ENCODE measurements at regions not wholly inside any gene's neighbourhood (a gene's known extent, or its start where the extent isn't known, plus 50 kb on each side); places are given as distances from the start of the nearest gene placed in this dataset.
A peak's percentile ranks its signal among the peaks of the same experiment; 100 is the strongest.

DNA sequence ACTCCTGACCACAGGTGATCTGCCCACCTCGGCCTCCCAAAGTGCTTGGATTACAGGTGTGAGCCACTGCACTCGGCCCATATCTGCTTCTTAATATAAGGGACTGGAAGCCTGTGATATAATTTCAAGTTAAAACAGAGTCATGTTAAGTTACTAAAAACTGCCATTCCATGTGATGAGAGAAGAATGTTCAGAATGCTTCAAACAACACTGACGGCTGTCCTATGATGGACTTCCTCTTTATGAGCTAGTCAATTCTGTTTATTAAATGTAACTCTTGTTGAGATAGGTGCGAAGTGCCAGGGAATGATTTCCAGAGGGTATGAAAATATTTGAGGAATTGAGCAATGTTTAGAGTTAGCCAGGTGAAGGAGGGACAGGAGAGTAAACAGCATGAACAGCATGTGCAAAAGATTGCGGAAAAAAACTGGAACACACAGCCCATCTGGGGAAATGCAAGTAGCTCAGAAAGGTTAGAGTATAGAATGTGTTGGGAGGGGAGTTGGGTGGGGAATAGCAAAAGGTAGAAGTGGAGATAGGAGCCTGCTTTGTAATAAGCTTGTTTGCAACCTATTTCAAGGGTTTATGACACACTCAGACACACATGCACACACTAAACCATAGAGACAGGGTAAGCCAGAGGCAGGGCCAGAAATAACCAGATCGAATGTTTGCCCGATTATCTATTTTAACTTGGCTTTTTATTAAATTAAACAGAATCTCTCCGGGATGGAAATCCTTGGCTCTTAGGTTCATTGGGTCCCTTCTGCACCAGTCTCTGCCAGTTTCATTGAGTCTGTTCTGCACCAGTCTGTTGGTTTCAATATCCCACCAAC lies 135.6 kb upstream of the COX10 start:
- Mint-ChIP-seq H3K4me3 (no peak overlapping the region), H3K4me1 (peaks cover 45% of the 10 kb centered on the region), H3K36me3 (ENCODE audit: low read depth) (no peaks in the 10 kb centered on the region), H3K27me3 (no peaks in the 10 kb centered on the region), H3K9me3 (no peaks in the 10 kb centered on the region), H3K27ac (peak overlapping the region; percentile 82)
- ATAC-seq (ENCODE audit: low read depth), result no peak
- TF ChIP-seq, protein P1, sequence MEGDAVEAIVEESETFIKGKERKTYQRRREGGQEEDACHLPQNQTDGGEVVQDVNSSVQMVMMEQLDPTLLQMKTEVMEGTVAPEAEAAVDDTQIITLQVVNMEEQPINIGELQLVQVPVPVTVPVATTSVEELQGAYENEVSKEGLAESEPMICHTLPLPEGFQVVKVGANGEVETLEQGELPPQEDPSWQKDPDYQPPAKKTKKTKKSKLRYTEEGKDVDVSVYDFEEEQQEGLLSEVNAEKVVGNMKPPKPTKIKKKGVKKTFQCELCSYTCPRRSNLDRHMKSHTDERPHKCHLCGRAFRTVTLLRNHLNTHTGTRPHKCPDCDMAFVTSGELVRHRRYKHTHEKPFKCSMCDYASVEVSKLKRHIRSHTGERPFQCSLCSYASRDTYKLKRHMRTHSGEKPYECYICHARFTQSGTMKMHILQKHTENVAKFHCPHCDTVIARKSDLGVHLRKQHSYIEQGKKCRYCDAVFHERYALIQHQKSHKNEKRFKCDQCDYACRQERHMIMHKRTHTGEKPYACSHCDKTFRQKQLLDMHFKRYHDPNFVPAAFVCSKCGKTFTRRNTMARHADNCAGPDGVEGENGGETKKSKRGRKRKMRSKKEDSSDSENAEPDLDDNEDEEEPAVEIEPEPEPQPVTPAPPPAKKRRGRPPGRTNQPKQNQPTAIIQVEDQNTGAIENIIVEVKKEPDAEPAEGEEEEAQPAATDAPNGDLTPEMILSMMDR (IDR thresholded peaks at IDR 0.05), result no peak
- no peak for DNase-seq
- intact Hi-C loops (cut with micrococcal nuclease), result loop anchor here (10.0 kb wide), 1 partner anchor 919 kb away; the partner anchor contains the start of gene ELAC2
- POLR2A ChIA-PET, result interaction anchor here (0.6 to 0.8 kb wide), 3 partner anchors 16 to 1974 kb away, joined by 3 to 4 read pairs (median 3); no protein-coding TSS in a partner anchor
- CTCF ChIA-PET, result no interaction called here

DNA sequence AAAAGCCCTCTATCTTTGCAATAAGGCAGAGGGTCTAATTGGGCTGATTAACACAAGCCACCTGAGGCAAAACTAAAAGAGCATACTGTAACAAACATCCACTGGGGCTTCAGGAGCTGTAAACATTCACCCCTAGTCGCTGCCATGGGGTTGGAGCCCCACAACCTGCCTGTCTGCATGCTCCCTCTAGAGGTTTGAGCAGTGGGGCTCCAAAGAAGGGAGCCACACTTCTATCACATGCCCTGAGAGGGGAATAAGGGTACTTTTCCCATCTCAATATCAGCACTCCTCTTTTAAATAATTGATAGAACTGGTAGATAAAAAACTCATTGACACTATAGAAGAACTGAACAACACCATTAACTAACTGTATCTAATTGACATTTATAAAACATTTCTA lies 130.1 kb upstream of the COX10 start:
- no peak for ATAC-seq (ENCODE audit: low read depth)
- Mint-ChIP-seq H3K4me3 (no peak overlapping the region), H3K9me3 (peaks cover 4% of the 10 kb centered on the region), H3K4me1 (peaks cover 12% of the 10 kb centered on the region), H3K27ac (no peak overlapping the region), H3K27me3 (no peaks in the 10 kb centered on the region), H3K36me3 (ENCODE audit: low read depth) (no peaks in the 10 kb centered on the region)
- ChIA-PET POLR2A (no interaction called here), CTCF (interaction anchor here (0.8 to 1.6 kb wide), 2 partner anchors 9 to 342 kb away, joined by 3 to 5 read pairs; no protein-coding TSS in a partner anchor)
- TF ChIP-seq, protein P1 (IDR thresholded peaks at IDR 0.05), result no peak
- intact Hi-C loops (cut with micrococcal nuclease), result loop anchor here (10.0 kb wide), 1 partner anchor 924 kb away; the partner anchor contains the start of gene ELAC2
- DNase-seq, result no peak

DNA sequence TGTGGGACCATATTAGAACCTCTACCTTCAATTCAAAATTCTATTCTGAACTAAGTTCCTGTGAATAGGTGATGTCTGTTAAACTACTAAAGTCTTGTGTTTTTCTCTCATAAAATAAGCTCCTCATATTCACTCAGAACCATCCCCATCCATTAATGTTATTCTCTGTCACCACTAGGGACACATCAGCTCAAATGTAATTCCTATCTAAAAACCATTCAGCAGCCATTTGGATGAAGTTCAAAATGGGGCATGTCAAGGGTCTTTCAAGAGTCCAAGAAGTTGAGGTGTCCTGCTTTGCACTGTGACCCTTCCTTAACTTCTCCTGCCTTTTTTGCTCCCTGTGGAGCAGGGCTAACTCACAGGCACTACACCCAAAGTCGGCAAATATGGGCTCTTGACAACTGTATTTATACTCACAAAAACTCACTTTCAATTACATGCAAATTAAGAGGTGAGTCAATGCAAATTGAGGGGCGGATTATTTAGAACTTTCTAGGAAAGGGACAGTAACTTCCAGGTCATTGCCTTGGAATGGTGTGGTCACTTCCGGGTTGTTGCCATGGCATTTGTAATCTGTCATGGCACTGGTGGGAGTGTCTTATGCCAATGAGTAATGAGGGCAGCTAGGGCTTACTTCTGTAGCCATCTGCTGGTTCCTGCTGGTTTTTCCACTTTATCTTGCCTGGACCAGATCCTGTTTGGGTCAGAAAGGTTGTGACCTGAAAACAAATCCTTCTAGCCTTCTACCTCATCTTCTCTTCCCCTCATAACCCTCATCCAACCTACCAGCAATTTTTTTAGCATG lies 128.2 kb upstream of the COX10 start:
- intact Hi-C loops (cut with micrococcal nuclease), result loop anchor here (2.0 kb wide), 1 partner anchor 344 kb away; no protein-coding TSS in a partner anchor
- Mint-ChIP-seq H3K27me3 (no peaks in the 10 kb centered on the region), H3K9me3 (peaks cover 4% of the 10 kb centered on the region), H3K36me3 (ENCODE audit: low read depth) (no peaks in the 10 kb centered on the region), H3K4me1 (peaks cover 19% of the 10 kb centered on the region), H3K4me3 (no peak overlapping the region), H3K27ac (no peak overlapping the region)
- TF ChIP-seq, protein P1 (IDR thresholded peaks at IDR 0.05), result no peak
- DNase-seq (no peak), ATAC-seq (ENCODE audit: low read depth) (no peak)
- POLR2A ChIA-PET, result interaction anchor here (0.7 kb wide), 1 partner anchor 1925 kb away, joined by 3 read pairs; no protein-coding TSS in a partner anchor
- CTCF ChIA-PET, result interaction anchor here (1.0 kb wide), 1 partner anchor 342 kb away, joined by 3 read pairs; no protein-coding TSS in a partner anchor

DNA sequence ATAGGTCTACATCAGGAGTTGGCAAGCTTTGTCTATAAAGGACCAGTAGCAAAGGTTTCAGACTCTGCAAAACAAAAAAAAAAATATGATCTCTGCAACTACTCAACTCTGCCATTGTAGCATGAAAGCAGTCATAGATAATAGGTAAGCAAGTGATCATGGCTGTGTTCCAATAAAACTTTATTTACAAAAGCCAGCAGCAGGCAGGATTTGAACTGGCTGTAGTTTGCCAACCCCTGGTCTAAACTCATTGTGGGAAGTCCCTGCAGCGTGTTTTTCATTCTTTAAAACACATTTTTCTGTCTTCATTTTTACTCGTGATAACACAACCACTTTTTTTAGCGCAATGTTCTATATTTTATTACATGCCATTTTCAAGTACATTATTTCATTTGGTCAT lies 127.5 kb upstream of the COX10 start:
- intact Hi-C loops (cut with micrococcal nuclease), result loop anchor here (2.0 kb wide), 1 partner anchor 345 kb away; no protein-coding TSS in a partner anchor
- Mint-ChIP-seq H3K9me3 (peaks cover 4% of the 10 kb centered on the region), H3K4me3 (no peak overlapping the region), H3K36me3 (ENCODE audit: low read depth) (no peaks in the 10 kb centered on the region), H3K27ac (no peak overlapping the region), H3K4me1 (peaks cover 19% of the 10 kb centered on the region), H3K27me3 (no peaks in the 10 kb centered on the region)
- DNase-seq (no peak), ATAC-seq (ENCODE audit: low read depth) (no peak)
- ChIA-PET POLR2A (no interaction called here), CTCF (no interaction called here)
- TF ChIP-seq, protein P1 (IDR thresholded peaks at IDR 0.05), result no peak

DNA sequence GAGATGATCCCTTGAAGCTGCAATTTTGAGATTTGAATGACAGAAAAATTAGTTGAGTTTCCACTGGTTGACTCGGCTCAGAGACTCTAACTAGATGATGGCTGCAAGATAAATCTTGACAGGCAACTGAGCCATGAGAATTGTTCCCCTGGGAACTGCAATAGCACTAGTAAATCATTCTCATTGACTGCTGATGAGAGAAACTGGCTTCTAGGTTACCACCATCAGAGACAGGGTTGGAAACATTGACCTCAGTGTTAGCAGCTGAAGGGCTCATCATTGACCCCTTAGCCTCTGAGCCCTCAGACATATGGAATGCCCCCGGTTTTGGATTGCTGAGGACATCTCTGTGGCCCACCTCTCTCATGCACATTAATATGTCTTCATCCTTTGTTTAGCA lies 125.4 kb upstream of the COX10 start:
- intact Hi-C loops (cut with micrococcal nuclease), result no loop called here
- Mint-ChIP-seq H3K4me1 (peaks cover 12% of the 10 kb centered on the region), H3K4me3 (no peak overlapping the region), H3K36me3 (ENCODE audit: low read depth) (no peaks in the 10 kb centered on the region), H3K27ac (no peak overlapping the region), H3K9me3 (peaks cover 4% of the 10 kb centered on the region), H3K27me3 (no peaks in the 10 kb centered on the region)
- no peak for DNase-seq
- no peak for ATAC-seq (ENCODE audit: low read depth)
- CTCF ChIA-PET, result no interaction called here
- POLR2A ChIA-PET, result no interaction called here
- TF ChIP-seq, protein P1 (IDR thresholded peaks at IDR 0.05), result no peak
